Activated CD8-positive, alpha-beta T cell treated with anti-CD3 and anti-CD28 coated beads for 36 hours (primary cell): ENCODE measurements at regions not wholly inside any gene's neighbourhood (a gene's known extent, or its start where the extent isn't known, plus 50 kb on each side); places are given as distances from the start of the nearest gene placed in this dataset.

Source experiments
- ATAC-seq: fragments of 200-7000 bp; cut with Tn5 transposase; one replicate; pipeline ENCODE4 v1.10.0; 2021; ENCODE audit warnings: mild to moderate bottlenecking, moderate library complexity
- CTCF ChIA-PET: fragments of 350-600 bp; sonication (Branson Sonifier 250); formaldehyde crosslinking; loops from one replicate; lab custom pipeline; 2021; ENCODE audit warnings: antibody characterized with exemption; lab: Charles Lee
- POLR2A ChIA-PET: fragments of 350-600 bp; sonication (Branson Sonifier 250); formaldehyde crosslinking; loops from one replicate; lab custom pipeline; 2021; ENCODE audit warnings: antibody characterized with exemption; lab: Charles Lee
- DNase-seq: peaks from one replicate; pipeline ENCODE4 v3.0.0-alpha.2; 2020
- H3K27ac Mint-ChIP-seq: one replicate; pipeline ENCODE4 v1.8.0; 2021; ENCODE audit warnings: mild to moderate bottlenecking, mixed read lengths
- H3K27me3 Mint-ChIP-seq: one replicate; pipeline ENCODE4 v1.8.0; 2021; ENCODE audit warnings: mixed read lengths
- H3K36me3 Mint-ChIP-seq: one replicate; pipeline ENCODE4 v1.8.0; 2021; ENCODE audit warnings: low read depth, mixed read lengths
- H3K4me1 Mint-ChIP-seq: one replicate; pipeline ENCODE4 v1.8.0; 2021; ENCODE audit warnings: low read depth, mixed read lengths
- H3K4me3 Mint-ChIP-seq: one replicate; pipeline ENCODE4 v1.8.0; 2021; ENCODE audit warnings: mild to moderate bottlenecking, moderate library complexity, mixed read lengths
- H3K9me3 Mint-ChIP-seq: one replicate; pipeline ENCODE4 v1.8.0; 2021; ENCODE audit warnings: mixed read lengths
- CTCF ChIP-seq: fragments of 200-600 bp; IDR thresholded peaks from one replicate; pipeline ENCODE4 v1.8.0; 2022; ENCODE audit warnings: antibody characterized with exemption, mild to moderate bottlenecking
- intact Hi-C: fragments of 100-400 bp; cut with micrococcal nuclease; formaldehyde crosslinking; loops from one replicate; pipeline ENCODE4 v1.10.0; 2022

GRCh38 chr4:133372699-133373098 is 223.6 kb downstream of the PCDH10 start:
- Mint-ChIP-seq H3K4me3 (no peak overlapping the region), H3K4me1 (no peaks in the 10 kb centered on the region), H3K27ac (no peak overlapping the region), H3K9me3 (peaks cover 6% of the 10 kb centered on the region), H3K27me3 (no peaks in the 10 kb centered on the region), H3K36me3 (no peaks in the 10 kb centered on the region)
- DNase-seq: no peak
- intact Hi-C loops: no loop called here
- no peak for TF ChIP-seq CTCF
- ChIA-PET CTCF (no interaction called here), POLR2A (no interaction called here)
- no peak for ATAC-seq

- ChIA-PET POLR2A (no interaction called here), CTCF (no interaction called here)
- Mint-ChIP-seq H3K4me1 (no peaks in the 10 kb centered on the region), H3K27me3 (no peaks in the 10 kb centered on the region), H3K9me3 (no peaks in the 10 kb centered on the region), H3K36me3 (no peaks in the 10 kb centered on the region), H3K27ac (no peak overlapping the region), H3K4me3 (no peak overlapping the region)
- TF ChIP-seq CTCF: no peak
- intact Hi-C loops: no loop called here
- no peak for ATAC-seq
- DNase-seq: no peak
Observed at GRCh38 chr4:133355633-133356032, 206.5 kb downstream of the PCDH10 start.

- peaks cover 5% of the 10 kb centered on the region for H3K9me3 Mint-ChIP-seq
- H3K36me3 Mint-ChIP-seq: no peaks in the 10 kb centered on the region
- no peak for TF ChIP-seq CTCF
- DNase-seq (no peak), ATAC-seq (no peak)
- H3K4me3 Mint-ChIP-seq: no peak overlapping the region
- intact Hi-C loops: no loop called here
- no peaks in the 10 kb centered on the region for H3K27me3 Mint-ChIP-seq
- ChIA-PET POLR2A (no interaction called here), CTCF (no interaction called here)
- H3K27ac Mint-ChIP-seq: no peak overlapping the region
- no peaks in the 10 kb centered on the region for H3K4me1 Mint-ChIP-seq
Observed at GRCh38 chr4:133347409-133347808, 198.3 kb downstream of the PCDH10 start.

DNA sequence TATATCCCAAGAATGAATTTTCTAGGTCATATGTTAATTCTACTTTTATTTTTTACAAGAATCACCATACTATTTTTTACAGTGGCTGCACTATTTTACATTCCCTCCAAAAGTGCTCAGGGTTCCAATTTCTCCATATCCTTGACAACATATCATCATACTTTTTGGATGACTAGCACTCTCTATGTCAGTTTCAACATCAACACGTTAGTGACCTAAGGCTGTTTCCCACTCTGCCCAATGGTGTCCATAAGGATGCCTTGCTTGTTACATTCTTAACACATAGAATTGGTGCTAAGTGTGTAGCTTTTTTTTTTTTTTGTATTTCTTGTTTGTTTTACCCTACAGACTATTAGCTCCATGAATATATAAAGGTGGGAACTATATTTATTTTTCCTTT is 175.4 kb downstream of the PCDH10 start:
- TF ChIP-seq CTCF: no peak
- ChIA-PET POLR2A (no interaction called here), CTCF (no interaction called here)
- Mint-ChIP-seq H3K4me1 (no peaks in the 10 kb centered on the region), H3K27me3 (no peaks in the 10 kb centered on the region), H3K4me3 (no peak overlapping the region), H3K36me3 (no peaks in the 10 kb centered on the region), H3K9me3 (peaks cover 2% of the 10 kb centered on the region), H3K27ac (no peak overlapping the region)
- DNase-seq: no peak
- ATAC-seq: no peak
- intact Hi-C loops: no loop called here

- peaks cover 2% of the 10 kb centered on the region for H3K9me3 Mint-ChIP-seq
- POLR2A ChIA-PET: no interaction called here
- intact Hi-C loops: no loop called here
Observed at GRCh38 chr4:133323670-133324069, 174.6 kb downstream of the PCDH10 start.

More at GRCh38 chr4:133323670-133324069, 174.6 kb downstream of the PCDH10 start:
- no peak for TF ChIP-seq CTCF
- DNase-seq (no peak), ATAC-seq (no peak)
- no peak overlapping the region for H3K27ac Mint-ChIP-seq
- H3K4me3 Mint-ChIP-seq: no peak overlapping the region
- CTCF ChIA-PET: no interaction called here
- H3K36me3 Mint-ChIP-seq: no peaks in the 10 kb centered on the region
- H3K27me3 Mint-ChIP-seq: no peaks in the 10 kb centered on the region
- no peaks in the 10 kb centered on the region for H3K4me1 Mint-ChIP-seq
